ENCODE measurements at regions not wholly inside any gene's neighbourhood (a gene's known extent, or its start where the extent isn't known, plus 50 kb on each side); places are given as distances from the start of the nearest gene placed in this dataset.

DNA sequence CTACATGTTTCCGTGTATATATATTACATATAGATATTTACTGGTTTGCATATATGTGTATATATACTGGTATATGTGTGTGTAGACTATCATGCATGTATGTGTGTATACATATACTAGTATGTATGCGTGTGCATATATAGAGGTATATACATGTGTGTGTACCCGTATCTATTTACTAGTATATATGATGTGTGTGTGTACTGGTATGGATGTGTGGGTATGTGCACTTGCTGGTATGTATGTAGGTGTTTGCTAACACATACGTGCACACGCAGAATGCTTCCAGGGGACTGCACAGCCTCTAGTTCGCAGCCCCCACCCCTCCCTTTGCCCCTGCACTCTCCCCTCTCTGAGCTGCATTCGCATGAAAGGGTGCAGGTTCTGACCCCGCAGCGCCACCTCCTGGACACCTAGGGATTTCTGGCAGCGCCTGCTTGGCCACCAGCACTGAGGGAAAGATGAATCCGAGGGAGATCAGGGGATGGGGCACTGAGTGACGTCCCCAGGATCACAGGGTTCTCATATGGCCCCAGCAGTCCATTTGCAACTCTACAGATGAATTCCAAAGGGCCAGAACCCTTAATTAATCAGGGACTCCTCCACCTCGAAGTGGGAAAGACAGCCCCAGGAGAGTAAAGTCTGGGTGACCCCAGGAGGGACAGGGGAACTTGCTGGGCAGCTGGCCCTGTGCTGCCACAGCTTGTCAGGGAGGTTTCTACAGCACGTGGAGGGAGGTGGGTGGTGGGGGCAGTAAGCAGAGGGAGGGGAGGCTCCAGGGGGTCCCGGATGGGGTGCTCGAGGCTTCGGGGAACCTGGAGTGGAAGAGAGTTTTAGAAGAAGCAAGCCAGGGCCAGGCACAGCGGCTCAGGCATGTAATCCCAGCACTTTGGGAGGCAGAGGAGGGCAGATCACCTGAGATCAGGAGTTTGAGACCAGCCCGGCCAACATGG, 66.8 kb upstream of the ASAP2 start:
- 39% methylated on average over 13 of the region's 19 CpGs; no CpG with 5 or more reads in 1 of the 2 experiments for WGBS, 2 experiments (ENCODE audit: extremely low coverage in 1 of 2, insufficient coverage in 1 of 2, insufficient read length in 1 of 2, insufficient replicate concordance in 2 of 2, low coverage in 1 of 2, low lambda C conversion rate in 2 of 2, missing lambda C conversion rate in 1 of 2)
- peaks cover 0 to 4% of the 10 kb centered on the region in 2 experiments for H4K20me1 ChIP-seq (replicated peaks in 1 of 2; ENCODE audit: control insufficient read depth in 1 of 2, insufficient read depth in 2 of 2, low read length in 2 of 2)
- no peak overlapping the region for H3K23ac ChIP-seq (ENCODE audit: insufficient read length)
- H4K91ac ChIP-seq (replicated peaks; ENCODE audit: insufficient read length, low read length) = no peak overlapping the region
- H2BK5ac ChIP-seq (ENCODE audit: low read depth, low read length) = no peak overlapping the region
- no peak overlapping the region for H2BK120ac ChIP-seq (replicated peaks; ENCODE audit: low read depth, low read length)
- H3K9ac ChIP-seq (replicated peaks in 1 of 4; ENCODE audit: extremely low read depth in 1 of 4, low read depth in 3 of 4, low read length in 3 of 4) = no peak overlapping the region
- no peak overlapping the region for H2AFZ ChIP-seq (ENCODE audit: low read length)
- H3K27me3 ChIP-seq (replicated peaks in 1 of 4; ENCODE audit: control insufficient read depth in 3 of 4, extremely low read depth in 1 of 4, insufficient read depth in 3 of 4, low read length in 3 of 4) = peaks cover 0 to 29% (median 17%) of the 10 kb centered on the region in 4 experiments; a peak in 5 of 7 replicates
- no peak overlapping the region for H3K56ac ChIP-seq (replicated peaks; ENCODE audit: insufficient read length, low read depth, low read length)
- H4K5ac ChIP-seq (ENCODE audit: insufficient read length, low read depth, low read length) = no peak overlapping the region
- ChIA-PET CTCF (ENCODE audit: partially characterized antibody) (interaction anchor here (0.6 to 8.7 kb wide), 48 partner anchors 8 to 483 kb away, joined by 3 to 106 read pairs (median 4); no protein-coding TSS in a partner anchor), POLR2A (ENCODE audit: partially characterized antibody) (interaction anchor here (1.0 kb wide), 2 partner anchors 65 to 187 kb away, joined by 3 to 7 read pairs; no protein-coding TSS in a partner anchor)
- no peak overlapping the region for H3K18ac ChIP-seq (ENCODE audit: extremely low read depth, low read length)
- H3K9me3 ChIP-seq (ENCODE audit: insufficient read depth in 2 of 2, low read depth in 1 of 2, low read length in 1 of 2) = no peaks in the 10 kb centered on the region
- no peak overlapping the region for H3K4ac ChIP-seq (replicated peaks; ENCODE audit: insufficient read length, low read depth, low read length)
- H3K23me2 ChIP-seq (ENCODE audit: low read depth, low read length) = peaks cover 2% of the 10 kb centered on the region; the same call in 1 of the 2 replicates
- no peak overlapping the region for H3K14ac ChIP-seq (ENCODE audit: insufficient read length)
- H2AK5ac ChIP-seq (ENCODE audit: low read depth, low read length) = no peak overlapping the region
- H4K8ac ChIP-seq (ENCODE audit: extremely low read depth, insufficient read depth, low read length) = no peak overlapping the region
- H3K4me3 ChIP-seq (ENCODE audit: extremely low read depth in 1 of 4, insufficient read depth in 2 of 4, low read depth in 3 of 4, low read length in 4 of 4) = no peak overlapping the region
- H2BK12ac ChIP-seq (ENCODE audit: low read depth, low read length) = no peak overlapping the region
- FAIRE-seq (no peak), DNase-seq (ENCODE audit: low read depth in 1 of 2, low spot score in 2 of 2) (peak in 1 of 2 experiments; percentile 97)
- no peak overlapping the region for H2BK15ac ChIP-seq (ENCODE audit: low read length)
- H3K4me1 ChIP-seq (replicated peaks in 1 of 4; ENCODE audit: control insufficient read depth in 3 of 4, insufficient read depth in 4 of 4, low read length in 3 of 4) = peaks cover 4 to 7% (median 4%) of the 10 kb centered on the region in 4 experiments; a peak in 6 of 7 replicates
- H3K36me3 ChIP-seq (ENCODE audit: control insufficient read depth in 2 of 4, insufficient read depth in 4 of 4, low read length in 3 of 4) = no peaks in the 10 kb centered on the region
- no peak overlapping the region for H3K4me2 ChIP-seq (ENCODE audit: insufficient read depth in 1 of 2, low read depth in 2 of 2, low read length in 2 of 2)
- H3K79me2 ChIP-seq (ENCODE audit: control insufficient read depth in 1 of 2, insufficient read depth in 2 of 2, low read length in 2 of 2) = no peaks in the 10 kb centered on the region
- H2BK20ac ChIP-seq (ENCODE audit: low read length) = no peak overlapping the region
- no peaks in the 10 kb centered on the region for H3K79me1 ChIP-seq (ENCODE audit: low read depth, low read length)
- H3K27ac ChIP-seq (ENCODE audit: low read depth, low read length) = no peak overlapping the region
- TF ChIP-seq RXRA (IDR thresholded peaks at IDR 0.05; ENCODE audit: insufficient read depth, low read depth, low read length) = no peak
- TF ChIP-seq KDM1A (IDR thresholded peaks at IDR 0.05; ENCODE audit: borderline replicate concordance, low read length) = no peak
- TF ChIP-seq CTBP2 (IDR thresholded peaks at IDR 0.05; ENCODE audit: borderline replicate concordance, insufficient read depth, insufficient read length, low read length) = no peak
- TF ChIP-seq, protein P1, sequence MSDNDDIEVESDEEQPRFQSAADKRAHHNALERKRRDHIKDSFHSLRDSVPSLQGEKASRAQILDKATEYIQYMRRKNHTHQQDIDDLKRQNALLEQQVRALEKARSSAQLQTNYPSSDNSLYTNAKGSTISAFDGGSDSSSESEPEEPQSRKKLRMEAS (IDR thresholded peaks at IDR 0.05) = peak; percentile 23; the same call in 1 of the 2 replicates
- peak; percentile 79 to 87 for TF ChIP-seq RAD21 (IDR thresholded peaks at IDR 0.05 in 1 of 2, conservative IDR thresholded peaks at IDR 0.05 in 1 of 2; ENCODE audit: low read depth in 2 of 2, low read length in 2 of 2)
- TF ChIP-seq SAP30 (IDR thresholded peaks at IDR 0.05; ENCODE audit: insufficient read depth, insufficient replicate concordance, low read length) = no peak
- TF ChIP-seq, protein P2, sequence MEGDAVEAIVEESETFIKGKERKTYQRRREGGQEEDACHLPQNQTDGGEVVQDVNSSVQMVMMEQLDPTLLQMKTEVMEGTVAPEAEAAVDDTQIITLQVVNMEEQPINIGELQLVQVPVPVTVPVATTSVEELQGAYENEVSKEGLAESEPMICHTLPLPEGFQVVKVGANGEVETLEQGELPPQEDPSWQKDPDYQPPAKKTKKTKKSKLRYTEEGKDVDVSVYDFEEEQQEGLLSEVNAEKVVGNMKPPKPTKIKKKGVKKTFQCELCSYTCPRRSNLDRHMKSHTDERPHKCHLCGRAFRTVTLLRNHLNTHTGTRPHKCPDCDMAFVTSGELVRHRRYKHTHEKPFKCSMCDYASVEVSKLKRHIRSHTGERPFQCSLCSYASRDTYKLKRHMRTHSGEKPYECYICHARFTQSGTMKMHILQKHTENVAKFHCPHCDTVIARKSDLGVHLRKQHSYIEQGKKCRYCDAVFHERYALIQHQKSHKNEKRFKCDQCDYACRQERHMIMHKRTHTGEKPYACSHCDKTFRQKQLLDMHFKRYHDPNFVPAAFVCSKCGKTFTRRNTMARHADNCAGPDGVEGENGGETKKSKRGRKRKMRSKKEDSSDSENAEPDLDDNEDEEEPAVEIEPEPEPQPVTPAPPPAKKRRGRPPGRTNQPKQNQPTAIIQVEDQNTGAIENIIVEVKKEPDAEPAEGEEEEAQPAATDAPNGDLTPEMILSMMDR (IDR thresholded peaks at IDR 0.05; ENCODE audit: control extremely low read depth in 1 of 3, insufficient read depth in 1 of 3, low read depth in 1 of 3, low read length in 3 of 3) = peak in 2 of 3 experiments; percentile 82 to 96; a peak in 3 of 4 replicates

Data from H1 (cell line).